SKM-1 (cell line): ENCODE measurements at regions not wholly inside any gene's neighbourhood (a gene's known extent, or its start where the extent isn't known, plus 50 kb on each side); places are given as distances from the start of the nearest gene placed in this dataset.

ENCODE experiments used
- DNase-seq: peaks from one replicate; lab custom pipeline; 2025; ENCODE audit not compliant: unreplicated experiment; lab: John Stamatoyannopoulos, UW

DNA sequence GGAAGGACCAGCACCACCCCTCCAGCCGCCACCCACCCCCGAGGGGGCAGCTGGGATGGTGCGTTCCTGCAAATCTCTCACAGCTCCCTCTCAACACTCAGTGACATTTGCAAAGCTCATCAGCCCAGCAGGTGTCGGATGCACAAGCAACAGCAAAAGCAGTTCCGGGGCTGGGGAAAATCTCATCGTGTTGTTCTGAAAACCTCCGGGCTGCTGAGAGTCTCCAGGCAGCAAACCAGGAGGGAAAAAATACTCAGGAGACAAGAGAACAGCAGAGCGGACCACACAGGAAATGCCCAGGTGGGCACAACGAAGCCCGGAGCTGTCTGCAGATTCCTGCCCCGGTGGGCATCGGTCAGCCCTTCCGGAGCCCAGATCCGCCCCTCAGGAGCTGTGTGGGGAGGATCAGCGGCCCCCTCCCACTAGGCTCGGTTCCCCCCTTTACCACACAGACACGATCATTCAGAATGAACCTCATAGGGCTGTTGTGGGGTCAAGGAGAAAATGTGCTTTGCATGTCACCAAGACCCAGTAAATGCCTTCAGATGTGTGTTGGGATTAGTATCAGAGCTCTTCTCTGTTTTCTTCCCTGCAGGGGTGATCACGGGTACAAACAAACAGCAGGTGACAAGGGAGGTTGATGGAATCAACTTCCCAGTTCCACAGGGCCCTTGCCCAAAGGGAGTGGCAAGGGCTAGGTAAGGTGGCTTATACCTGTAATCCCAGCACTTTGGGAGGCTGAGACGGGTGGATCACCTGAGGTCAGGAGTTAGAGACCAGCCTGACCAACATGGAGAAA is 127.0 kb upstream of the TIAM1 start:
- no peak for DNase-seq

DNA sequence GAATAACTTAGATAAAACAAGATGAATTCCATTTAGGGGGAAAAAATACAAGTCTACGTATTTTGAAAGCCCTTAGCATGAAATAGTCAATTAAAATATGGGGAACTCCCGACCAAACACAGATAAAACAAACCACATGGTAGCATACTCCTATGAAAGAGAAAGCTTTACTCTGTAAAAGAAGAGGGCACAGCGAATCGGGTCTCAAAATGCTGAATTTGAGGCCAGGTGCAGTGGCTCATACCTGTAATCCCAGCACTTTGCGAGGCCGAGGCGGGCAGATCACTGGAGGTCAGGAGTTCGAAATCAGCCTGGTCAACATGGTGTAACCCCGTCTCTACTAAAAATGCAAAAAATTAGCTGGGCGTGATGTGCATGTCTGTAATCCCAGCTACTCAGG is 116.9 kb upstream of the TIAM1 start:
- DNase-seq: no peak

DNA sequence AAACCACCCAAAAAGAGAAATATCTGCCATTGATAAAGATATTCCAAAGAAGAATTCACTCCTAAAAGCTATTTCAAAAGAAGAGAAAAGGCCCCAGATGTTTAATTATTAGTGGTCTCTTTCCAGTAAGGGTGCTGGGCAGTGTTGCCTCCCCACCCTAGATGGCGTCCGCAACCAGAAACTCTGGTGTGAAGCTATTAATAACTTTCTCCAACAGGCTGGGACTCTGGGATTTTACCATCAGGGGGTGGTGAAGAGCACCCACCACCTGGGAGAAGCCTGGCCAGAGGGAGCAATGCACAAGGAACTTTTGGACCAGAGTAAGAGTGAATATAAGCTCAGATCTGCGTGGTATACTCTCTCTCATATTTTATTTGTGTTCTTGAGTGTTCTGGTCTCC is 115.4 kb upstream of the TIAM1 start:
- DNase-seq: no peak

DNA sequence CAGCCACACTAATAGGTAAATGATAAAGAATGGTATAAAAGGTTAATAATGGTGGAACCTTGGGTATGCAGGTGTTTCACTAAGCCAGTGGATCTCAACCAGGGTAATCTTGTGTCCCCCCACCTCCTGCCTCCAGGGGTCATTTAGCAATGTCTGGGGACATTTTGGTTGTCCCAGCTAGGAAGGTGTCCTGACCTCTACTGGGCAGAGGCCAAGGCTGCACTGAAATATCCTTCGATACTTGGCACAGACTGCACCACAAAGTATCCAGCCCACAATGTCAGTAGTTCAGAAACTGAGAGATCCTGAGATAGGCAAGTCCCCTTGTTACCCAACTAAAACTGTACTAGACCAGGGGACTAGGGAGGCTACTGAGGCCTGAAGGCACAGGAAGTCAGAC is 113.6 kb upstream of the TIAM1 start:
- no peak for DNase-seq

DNA sequence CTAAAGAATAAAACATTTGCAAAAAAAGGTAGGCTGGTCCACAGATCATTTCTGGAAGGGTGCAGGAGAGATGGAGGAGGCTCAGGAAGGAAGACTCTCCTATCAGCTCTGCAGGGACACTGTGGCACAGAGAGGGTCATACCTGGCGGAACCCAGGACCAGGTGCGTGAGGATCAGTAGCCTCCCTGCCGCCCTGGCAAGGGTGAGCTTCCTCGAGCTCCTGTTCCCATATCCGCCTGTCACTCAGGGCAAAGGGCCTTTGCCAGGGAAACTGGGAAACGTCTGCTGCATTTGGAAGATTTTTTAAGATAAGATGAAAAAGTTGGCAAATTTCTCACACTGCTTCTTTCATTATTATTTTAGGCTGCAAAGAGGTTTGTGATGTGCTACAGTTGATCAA is 112.1 kb upstream of the TIAM1 start:
- no peak for DNase-seq

DNA sequence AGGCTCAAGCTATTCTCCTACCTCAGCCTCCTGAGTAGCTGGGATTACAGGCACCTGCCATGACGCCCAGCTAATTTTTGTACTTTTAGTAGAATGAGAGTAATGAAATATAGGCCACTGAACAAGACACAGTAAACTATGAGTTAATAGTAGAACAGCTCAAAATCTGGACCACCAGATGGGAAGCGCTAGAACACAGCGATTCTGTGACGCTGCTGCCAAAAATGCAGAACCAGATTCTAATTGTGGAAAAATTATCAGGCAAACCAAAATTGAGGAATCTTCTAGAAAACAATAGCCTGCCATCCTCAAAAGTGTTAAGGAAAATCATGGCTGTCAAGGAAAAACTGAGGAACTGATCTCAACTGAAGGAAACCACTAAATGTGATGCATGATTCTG is 111.4 kb upstream of the TIAM1 start:
- no peak for DNase-seq

DNA sequence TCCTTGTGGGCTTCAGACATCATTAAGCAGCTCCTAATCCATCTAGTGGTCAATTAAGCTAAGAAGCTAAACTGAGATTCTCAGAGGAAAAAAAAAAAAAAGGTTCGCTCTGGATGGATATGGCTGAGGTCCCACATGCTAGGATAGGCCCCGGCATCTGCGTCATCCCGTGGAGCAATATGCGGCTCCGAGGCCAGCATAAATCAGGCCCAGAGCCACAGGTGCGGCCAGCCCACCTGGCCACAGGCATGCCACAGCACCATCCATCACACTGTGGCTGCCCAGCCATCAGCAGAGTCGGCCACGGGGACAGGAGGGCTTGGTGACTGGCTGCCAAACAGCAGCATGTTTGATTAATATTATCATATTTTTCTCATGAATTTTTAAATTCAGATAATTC is 106.9 kb upstream of the TIAM1 start:
- DNase-seq: no peak

DNA sequence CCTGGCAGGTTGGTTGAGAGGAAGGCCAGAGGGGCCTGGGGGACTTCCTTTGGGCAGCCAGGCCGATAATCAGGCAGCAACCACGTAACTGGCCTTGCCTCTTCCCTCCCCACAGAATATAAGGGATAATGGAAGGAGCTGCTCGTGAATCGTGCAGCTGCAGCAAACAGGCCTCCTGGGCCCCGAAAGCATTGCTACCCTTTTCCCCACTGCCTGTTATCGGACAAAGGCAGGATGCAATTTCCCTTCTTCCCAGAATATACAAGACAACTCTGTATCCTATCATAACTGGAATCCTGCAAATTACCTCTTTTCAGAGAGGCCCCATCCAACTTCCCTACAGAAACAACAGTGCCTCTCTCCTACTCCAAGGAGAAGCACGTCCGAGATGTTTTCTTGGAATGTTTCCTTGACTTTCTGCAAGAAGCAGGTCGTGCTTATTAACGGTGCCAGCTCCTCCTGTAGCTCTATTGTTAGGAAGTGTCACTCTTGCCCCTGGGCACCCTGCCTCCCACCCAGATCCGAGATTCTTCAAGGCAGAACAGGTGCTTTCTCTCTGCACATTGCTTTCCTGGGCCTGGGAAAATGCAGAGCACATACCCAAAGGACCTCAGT is 106.0 kb upstream of the TIAM1 start:
- DNase-seq: no peak

DNA sequence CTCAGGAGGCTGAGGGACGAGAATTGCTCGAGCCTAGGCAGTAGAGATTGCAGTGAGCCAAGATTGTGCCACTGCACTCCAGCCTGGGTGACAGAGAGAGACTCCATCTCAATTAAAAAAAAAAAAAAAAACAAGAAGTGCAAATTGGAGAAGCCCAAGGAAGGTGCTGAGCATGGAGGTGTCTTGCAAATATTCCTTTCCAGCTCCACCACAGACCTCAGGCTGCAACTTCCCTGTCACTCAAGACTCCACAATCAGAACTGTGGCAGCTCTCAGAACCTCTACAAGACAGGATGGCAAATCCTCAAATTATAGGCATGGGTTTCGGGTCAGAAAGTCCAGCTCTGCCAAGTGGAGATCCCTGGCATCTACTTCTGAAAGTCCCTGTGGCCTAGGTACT is 104.4 kb upstream of the TIAM1 start:
- DNase-seq: no peak

DNA sequence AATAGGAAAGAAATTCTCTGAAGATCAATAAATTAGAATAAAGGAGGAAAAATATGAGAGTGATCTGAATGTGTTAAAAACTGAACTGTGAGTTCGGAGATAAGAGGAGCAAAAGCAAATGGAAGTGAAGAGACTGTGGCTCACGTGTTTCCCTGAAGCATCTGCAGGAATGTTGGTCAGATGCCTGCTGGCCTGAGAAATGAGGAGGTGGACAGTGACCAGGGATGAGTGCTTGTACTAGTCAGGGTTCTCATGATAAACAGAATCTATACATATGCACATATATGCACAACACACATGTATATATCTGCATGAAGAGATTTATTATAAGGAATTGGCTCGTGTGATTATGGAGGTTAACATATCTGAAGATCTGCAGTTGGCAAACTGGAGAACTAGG is 103.4 kb upstream of the TIAM1 start:
- DNase-seq: no peak

DNA sequence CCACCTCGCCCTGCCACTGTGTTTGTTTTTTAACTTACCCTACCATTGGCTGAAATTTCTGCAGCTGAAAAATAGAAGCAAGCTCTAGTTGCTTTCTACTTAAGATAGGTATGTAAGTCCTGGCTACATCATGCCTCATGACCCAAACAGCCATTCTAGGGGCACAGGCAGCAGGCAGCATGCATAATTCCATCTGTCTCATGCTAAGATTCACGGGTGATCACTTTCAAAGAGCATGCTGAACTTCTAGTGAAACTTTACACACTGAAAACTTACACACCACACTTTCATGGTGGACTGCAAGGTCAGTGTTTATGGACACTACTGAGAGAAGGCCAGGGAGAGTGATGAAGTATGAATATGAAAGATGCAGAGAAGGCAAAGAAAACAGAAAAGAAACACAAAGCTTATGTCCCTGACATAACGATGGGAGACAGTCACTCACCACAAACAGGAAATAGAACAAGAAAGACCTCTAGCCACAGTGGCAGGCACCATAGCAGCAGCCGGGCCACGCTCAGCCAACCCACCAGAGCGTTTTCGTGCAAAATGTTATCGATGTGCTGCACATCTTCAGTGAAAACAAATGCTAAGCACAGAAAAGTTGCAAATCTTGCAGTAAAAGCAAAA is 102.3 kb upstream of the TIAM1 start:
- DNase-seq: no peak

DNA sequence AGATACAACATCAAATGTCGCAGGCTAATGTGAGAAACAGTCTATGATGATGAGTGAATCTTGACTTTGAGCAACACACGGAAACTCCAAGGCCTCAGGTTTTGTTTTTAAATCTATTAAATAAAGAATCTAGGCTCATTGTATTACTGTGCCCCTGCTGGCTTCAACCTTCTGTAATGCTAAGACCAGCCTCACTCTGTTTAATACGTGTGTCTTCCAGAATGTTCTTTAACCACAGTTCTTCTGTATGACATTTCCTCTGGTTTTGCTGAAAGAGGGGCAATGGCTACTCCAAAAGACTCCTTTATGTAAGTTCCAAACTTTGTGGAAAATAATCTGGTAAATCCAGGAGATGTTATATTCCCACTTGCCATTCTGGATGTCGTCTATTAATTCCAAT is 101.1 kb upstream of the TIAM1 start:
- DNase-seq: no peak

DNA sequence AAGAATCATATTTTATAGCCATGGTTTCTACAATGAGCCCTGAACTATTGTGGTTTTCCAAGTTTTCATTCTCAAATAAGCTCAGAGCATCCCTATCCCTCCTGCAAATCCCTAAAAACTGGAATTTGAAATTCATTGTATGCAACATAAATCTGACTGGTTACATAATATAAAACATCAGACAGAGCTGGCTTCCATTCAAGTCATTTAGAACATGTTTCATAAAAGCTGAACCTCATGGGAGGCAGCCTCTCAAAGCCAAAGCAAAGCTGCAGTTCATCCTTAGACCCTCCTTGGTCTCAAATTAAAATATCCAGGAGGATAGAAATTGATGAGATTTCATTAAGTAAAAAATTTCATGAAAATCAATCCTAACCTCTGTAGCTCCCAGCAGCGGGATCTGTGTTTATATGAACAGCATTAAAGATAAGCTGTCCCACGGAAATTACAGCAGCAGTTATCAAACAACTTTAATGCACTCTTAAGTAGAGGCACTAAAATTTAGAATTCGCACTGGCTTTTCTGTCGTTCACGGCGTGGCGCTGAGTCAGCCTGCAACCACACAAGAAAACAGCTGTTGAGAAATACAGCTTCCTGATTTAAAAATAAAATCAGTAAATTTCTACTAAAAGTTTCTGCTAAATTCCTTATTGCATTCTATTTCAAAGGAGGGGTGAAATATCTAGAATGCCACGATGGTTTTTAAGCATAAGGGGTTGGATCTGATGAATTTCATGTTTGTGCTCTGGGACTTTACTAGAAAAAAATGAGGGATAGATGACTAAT is 99.9 kb upstream of the TIAM1 start:
- DNase-seq: no peak

DNA sequence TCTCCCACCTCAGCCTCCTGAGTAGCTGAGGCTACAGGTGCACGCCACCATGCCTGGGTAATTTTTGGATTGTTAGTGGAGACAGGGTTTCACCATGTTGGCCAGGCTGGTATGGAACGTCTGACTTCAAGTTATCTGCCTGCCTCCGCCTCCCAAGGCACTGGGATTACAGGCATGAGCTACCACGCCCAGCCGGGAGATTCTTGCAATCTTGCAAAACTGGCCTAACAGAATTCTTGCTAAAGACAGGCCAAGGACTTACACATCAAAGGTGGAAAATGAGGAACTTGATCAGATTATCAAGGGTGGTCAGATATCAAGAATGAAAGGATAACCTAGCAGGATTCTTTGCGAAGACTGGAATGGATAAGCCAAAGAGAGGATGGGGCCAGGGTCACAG is 98.3 kb upstream of the TIAM1 start:
- no peak for DNase-seq

DNA sequence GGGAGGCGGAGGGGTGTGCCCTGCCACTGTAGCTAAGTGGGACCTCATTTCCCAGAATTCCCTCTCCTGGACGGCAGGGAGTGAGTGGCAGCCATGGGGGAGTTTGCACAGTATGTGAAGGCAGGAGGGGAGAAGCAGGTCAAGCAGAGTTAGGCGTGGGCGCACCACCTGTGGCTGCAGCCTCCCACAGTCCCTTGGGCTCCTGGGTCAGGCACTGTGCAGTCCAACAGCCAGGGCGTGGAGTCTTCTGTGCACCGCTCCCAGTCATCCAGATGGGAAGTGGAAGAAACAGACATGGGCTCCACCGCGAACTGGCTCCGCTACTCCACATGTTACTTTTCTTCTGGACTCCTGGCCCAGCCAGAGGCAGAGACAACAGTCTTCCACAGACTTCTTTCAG is 85.4 kb upstream of the TIAM1 start:
- DNase-seq: no peak

DNA sequence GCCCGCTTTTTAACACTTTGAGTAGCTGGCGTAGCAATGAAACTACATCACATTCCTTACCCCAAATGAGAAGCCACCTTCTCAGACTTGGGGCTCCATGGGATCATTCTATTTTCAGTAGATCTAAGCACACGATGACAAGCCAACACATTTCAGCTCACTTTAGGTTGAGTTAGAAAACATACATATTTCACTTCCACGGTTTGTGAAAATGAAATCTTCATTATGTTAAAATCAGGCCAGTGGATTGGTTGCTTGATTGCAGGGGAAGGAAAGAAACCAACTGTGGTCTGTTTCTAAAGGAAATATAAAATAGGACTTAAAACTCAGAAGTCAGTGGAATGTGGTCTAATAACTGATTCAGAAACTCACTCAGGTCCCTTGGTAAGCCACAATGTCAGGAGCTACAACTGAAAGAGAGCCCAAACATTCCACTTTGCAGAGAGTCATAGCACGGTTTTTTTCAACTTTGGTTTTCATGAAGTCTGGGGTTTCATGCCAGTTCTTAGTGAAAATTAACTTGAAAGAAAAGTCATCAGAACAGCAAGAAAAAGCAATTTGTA is 82.3 kb upstream of the TIAM1 start:
- no peak for DNase-seq

DNA sequence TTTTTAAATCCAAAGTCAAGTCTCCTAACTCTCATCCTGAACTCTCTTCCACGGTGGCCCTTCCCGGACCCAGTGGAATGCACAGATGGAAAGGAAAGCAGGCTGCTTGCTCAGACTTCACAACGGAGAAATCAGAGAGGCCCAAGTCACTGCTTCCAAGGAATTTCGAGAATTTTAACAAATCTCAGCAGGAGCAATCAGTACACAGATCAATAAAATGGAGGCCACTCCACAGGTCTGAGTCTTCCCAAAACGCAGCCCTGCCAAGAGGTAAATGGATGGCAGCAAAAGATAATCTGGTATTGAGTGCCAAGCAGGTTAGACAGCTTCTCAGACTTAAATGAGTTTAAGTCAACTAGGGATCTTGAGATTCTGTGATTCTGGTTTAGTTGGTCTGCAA is 81.1 kb upstream of the TIAM1 start:
- DNase-seq: no peak

DNA sequence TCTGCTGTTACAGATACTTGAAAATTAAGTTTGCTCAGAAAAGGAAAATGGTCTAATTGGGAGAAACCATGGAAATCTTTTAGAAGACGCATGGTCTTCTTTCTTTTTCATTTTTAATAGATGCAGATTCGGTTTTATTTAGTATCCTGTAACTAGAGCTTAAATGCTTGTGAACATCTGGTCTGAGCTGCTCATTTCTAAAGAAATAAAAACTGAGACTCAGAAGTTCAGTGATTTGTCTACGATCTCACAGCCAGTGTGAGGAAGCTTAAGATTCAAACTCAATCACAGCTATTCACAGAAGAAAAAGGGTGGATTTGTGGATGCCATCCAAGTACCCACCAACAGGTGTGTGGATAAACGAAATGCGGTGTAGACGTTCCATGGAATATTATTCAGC is 80.0 kb upstream of the TIAM1 start:
- DNase-seq: no peak

DNA sequence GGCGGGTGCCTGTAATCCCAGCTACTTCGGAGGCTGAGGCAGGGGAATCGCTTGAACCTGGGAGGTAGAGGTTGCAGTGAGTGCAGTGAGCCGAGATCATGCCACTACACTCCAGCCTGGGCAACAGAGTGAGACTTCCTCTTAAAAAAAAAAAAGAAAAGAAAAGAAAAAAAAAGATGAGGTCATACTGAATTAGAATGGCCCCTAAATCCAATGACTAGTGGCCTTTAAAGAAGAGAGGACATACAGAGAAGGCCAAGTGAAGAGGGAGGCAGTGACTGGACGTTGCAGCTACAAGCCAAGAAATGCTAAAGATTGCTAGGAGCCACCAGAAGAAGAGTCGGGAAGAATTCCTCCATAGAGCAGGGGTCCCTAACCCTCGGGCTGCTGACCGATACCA is 76.9 kb upstream of the TIAM1 start:
- DNase-seq: no peak

DNA sequence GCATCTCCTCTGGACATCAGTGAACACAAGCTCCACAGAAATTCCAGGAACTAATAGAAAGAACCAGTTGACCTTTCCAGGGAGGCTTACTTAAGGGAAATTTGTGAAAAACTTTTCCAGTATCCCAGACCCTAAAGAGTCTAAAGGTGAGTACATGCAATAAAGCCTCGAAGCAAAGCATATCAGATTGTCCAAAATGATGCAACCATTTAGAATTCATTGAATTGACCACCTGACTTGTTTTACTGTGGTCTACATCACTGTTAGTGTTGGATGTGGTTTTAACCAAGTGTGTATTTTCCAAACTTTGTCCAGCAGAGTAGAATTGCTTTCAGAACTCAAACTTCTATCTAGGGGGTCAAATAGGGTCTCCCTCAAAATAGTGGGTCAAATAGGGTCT is 76.3 kb upstream of the TIAM1 start:
- no peak for DNase-seq

DNA sequence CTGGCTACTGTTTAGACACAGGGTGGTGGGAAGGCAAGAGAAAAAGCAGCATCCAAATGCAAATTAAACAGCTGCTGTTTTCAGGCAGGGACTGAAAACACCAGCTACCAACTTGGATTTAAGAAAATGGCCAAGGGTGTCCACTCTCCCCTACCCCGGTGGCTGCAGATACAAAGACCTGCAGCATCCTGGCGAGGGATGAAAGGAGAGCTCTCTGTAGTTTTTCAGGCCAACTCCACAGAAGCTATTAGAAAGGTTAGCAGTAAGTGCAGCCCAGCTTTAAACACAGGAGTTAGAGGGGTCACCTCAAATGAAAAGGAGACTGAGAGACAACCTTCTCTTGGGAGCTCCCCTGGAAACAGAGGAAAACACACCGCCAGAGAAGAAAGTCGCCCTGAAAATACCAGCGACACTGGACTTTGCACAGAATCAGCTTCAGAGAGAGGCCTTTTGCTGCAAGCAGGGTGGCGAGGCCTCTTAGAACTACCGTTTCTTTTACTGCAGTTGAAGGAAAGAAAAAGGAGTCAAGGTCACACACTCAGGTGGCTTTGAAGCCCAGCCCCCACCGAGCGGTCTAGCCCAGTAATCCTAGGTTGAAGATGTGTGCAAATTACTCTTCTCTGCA is 74.4 kb upstream of the TIAM1 start:
- no peak for DNase-seq
